ENCODE measurements at regions not wholly inside any gene's neighbourhood (a gene's known extent, or its start where the extent isn't known, plus 50 kb on each side); places are given as distances from the start of the nearest gene placed in this dataset.

GRCh38 chr20:55469074-55469473 is 536.2 kb downstream of the CBLN4 start:
- CTCF ChIA-PET = no interaction called here

GRCh38 chr20:55461519-55461918 is 543.8 kb downstream of the CBLN4 start:
- ChIA-PET CTCF (no interaction called here), POLR2A (no interaction called here)
- H3K9me3 ChIP-seq (ENCODE audit: control insufficient read depth, insufficient read depth, low read length) = peaks cover 12% of the 10 kb centered on the region
- no peak overlapping the region for H3K27ac ChIP-seq (ENCODE audit: low read depth, low read length)
- no peak for DNase-seq (ENCODE audit: low read depth, low spot score)
- no peaks in the 10 kb centered on the region for H3K27me3 ChIP-seq (ENCODE audit: control insufficient read depth, insufficient read depth, low read length)
- no peak overlapping the region for H3K4me3 ChIP-seq (ENCODE audit: low read depth, low read length)
- TF ChIP-seq CTCF (IDR thresholded peaks at IDR 0.05; ENCODE audit: low read depth, low read length) = no peak

More at GRCh38 chr20:55469074-55469473, 536.2 kb downstream of the CBLN4 start:
- Histone ChIP-seq H3K27ac (ENCODE audit: low read depth, low read length) (no peak overlapping the region), H3K27me3 (ENCODE audit: control insufficient read depth, insufficient read depth, low read length) (no peaks in the 10 kb centered on the region), H3K4me3 (ENCODE audit: low read depth, low read length) (no peak overlapping the region), H3K9me3 (ENCODE audit: control insufficient read depth, insufficient read depth, low read length) (peaks cover 8% of the 10 kb centered on the region)
- POLR2A ChIA-PET = no interaction called here
- TF ChIP-seq CTCF (IDR thresholded peaks at IDR 0.05; ENCODE audit: low read depth, low read length) = no peak
- DNase-seq (ENCODE audit: low read depth, low spot score) = no peak

- H3K27ac ChIP-seq (ENCODE audit: low read depth, low read length) = no peak overlapping the region
- no peaks in the 10 kb centered on the region for H3K27me3 ChIP-seq (ENCODE audit: control insufficient read depth, insufficient read depth, low read length)
- peaks cover 1% of the 10 kb centered on the region; the same call in 1 of the 2 replicates for H3K9me3 ChIP-seq (ENCODE audit: control insufficient read depth, insufficient read depth, low read length)
- TF ChIP-seq CTCF (IDR thresholded peaks at IDR 0.05; ENCODE audit: low read depth, low read length) = no peak
- no peak for DNase-seq (ENCODE audit: low read depth, low spot score)
- CTCF ChIA-PET = no interaction called here
- POLR2A ChIA-PET = no interaction called here
- H3K4me3 ChIP-seq (ENCODE audit: low read depth, low read length) = no peak overlapping the region
These were observed 548.9 kb downstream of the CBLN4 start for GRCh38 chr20:55456316-55456940.

GRCh38 chr20:55449091-55449490 is 556.2 kb downstream of the CBLN4 start:
- no peak overlapping the region for H3K27ac ChIP-seq (ENCODE audit: low read depth, low read length)
- peaks cover 12% of the 10 kb centered on the region; the same call in 1 of the 2 replicates for H3K9me3 ChIP-seq (ENCODE audit: control insufficient read depth, insufficient read depth, low read length)
- H3K4me3 ChIP-seq (ENCODE audit: low read depth, low read length) = no peak overlapping the region
- POLR2A ChIA-PET = no interaction called here
- no peak for TF ChIP-seq CTCF (IDR thresholded peaks at IDR 0.05; ENCODE audit: low read depth, low read length)
- no peak for DNase-seq (ENCODE audit: low read depth, low spot score)
- no peaks in the 10 kb centered on the region for H3K27me3 ChIP-seq (ENCODE audit: control insufficient read depth, insufficient read depth, low read length)
- CTCF ChIA-PET = no interaction called here

GRCh38 chr20:55446301-55446700 is 559.0 kb downstream of the CBLN4 start:
- peaks cover 20% of the 10 kb centered on the region for H3K9me3 ChIP-seq (ENCODE audit: control insufficient read depth, insufficient read depth, low read length)
- H3K4me3 ChIP-seq (ENCODE audit: low read depth, low read length) = no peak overlapping the region
- no peak for DNase-seq (ENCODE audit: low read depth, low spot score)
- ChIA-PET POLR2A (no interaction called here), CTCF (no interaction called here)
- H3K27ac ChIP-seq (ENCODE audit: low read depth, low read length) = no peak overlapping the region
- no peaks in the 10 kb centered on the region for H3K27me3 ChIP-seq (ENCODE audit: control insufficient read depth, insufficient read depth, low read length)
- TF ChIP-seq CTCF (IDR thresholded peaks at IDR 0.05; ENCODE audit: low read depth, low read length) = no peak

Data from AG04450 (cell line).